ENCODE measurements at regions not wholly inside any gene's neighbourhood (a gene's known extent, or its start where the extent isn't known, plus 50 kb on each side); places are given as distances from the start of the nearest gene placed in this dataset.

GRCh38 chr6:53432318-53433161 is 83.8 kb upstream of the ELOVL5 start:
- Histone ChIP-seq H3K9ac (no peak overlapping the region), H3K9me2 (no peaks in the 10 kb centered on the region), H3F3A (replicated peaks; ENCODE audit: insufficient read depth) (no peaks in the 10 kb centered on the region), H3K27me3 (ENCODE audit: insufficient read depth) (no peaks in the 10 kb centered on the region; the same call in 1 of the 2 replicates), H3K79me2 (ENCODE audit: insufficient read depth) (no peaks in the 10 kb centered on the region), H3K4me3 (ENCODE audit: low read depth in 2 of 2, low read length in 1 of 2) (no peak overlapping the region), H4K20me1 (ENCODE audit: insufficient read depth) (no peaks in the 10 kb centered on the region), H3K27ac (ENCODE audit: low read depth in 2 of 2, low read length in 1 of 2) (no peak overlapping the region), H3K36me3 (replicated peaks in 1 of 2; ENCODE audit: control insufficient read depth in 1 of 2, insufficient read depth in 2 of 2, low read length in 1 of 2) (no peaks in the 10 kb centered on the region), H2AFZ (ENCODE audit: low read depth) (no peak overlapping the region), H3K9me3 (no peaks in the 10 kb centered on the region), H3K4me2 (no peak overlapping the region), H3K4me1 (ENCODE audit: control insufficient read depth in 1 of 2, insufficient read depth in 2 of 2, low read depth in 1 of 2, low read length in 1 of 2) (no peaks in the 10 kb centered on the region)
- TF ChIP-seq TAF1 (IDR thresholded peaks at IDR 0.05; ENCODE audit: borderline replicate concordance, low read depth, low read length) (no peak), NRF1 (IDR thresholded peaks at IDR 0.05; ENCODE audit: low read depth, low read length) (no peak), GABPA (IDR thresholded peaks at IDR 0.05; ENCODE audit: low read depth) (no peak), SIN3A (IDR thresholded peaks at IDR 0.05; ENCODE audit: borderline replicate concordance, low read depth, low read length) (no peak), EP300 (IDR thresholded peaks at IDR 0.05; ENCODE audit: borderline replicate concordance in 1 of 2, low read depth in 1 of 2, low read length in 1 of 2) (no peak)
- 43% methylated on average over 8 of the region's 8 CpGs for WGBS (ENCODE audit: low lambda C conversion rate)
- no peak for DNase-seq
- POLR2A ChIA-PET = no interaction called here
- CTCF ChIA-PET = interaction anchor here (1.1 to 2.4 kb wide), 2 partner anchors 22 to 260 kb away, joined by 8 to 10 read pairs; no protein-coding TSS in a partner anchor

- Histone ChIP-seq H3K4me3 (ENCODE audit: low read depth in 2 of 2, low read length in 1 of 2) (no peak overlapping the region), H4K20me1 (ENCODE audit: insufficient read depth) (no peaks in the 10 kb centered on the region), H3K27me3 (ENCODE audit: insufficient read depth) (no peaks in the 10 kb centered on the region; the same call in 1 of the 2 replicates), H2AFZ (ENCODE audit: low read depth) (no peak overlapping the region), H3K9me2 (no peaks in the 10 kb centered on the region), H3F3A (replicated peaks; ENCODE audit: insufficient read depth) (no peaks in the 10 kb centered on the region), H3K9ac (no peak overlapping the region), H3K79me2 (ENCODE audit: insufficient read depth) (no peaks in the 10 kb centered on the region), H3K9me3 (no peaks in the 10 kb centered on the region), H3K4me1 (ENCODE audit: control insufficient read depth in 1 of 2, insufficient read depth in 2 of 2, low read depth in 1 of 2, low read length in 1 of 2) (no peaks in the 10 kb centered on the region), H3K27ac (ENCODE audit: low read depth in 2 of 2, low read length in 1 of 2) (no peak overlapping the region), H3K4me2 (no peak overlapping the region), H3K36me3 (replicated peaks in 1 of 2; ENCODE audit: control insufficient read depth in 1 of 2, insufficient read depth in 2 of 2, low read length in 1 of 2) (no peaks in the 10 kb centered on the region)
- DNase-seq = no peak
- TF ChIP-seq MAX (IDR thresholded peaks at IDR 0.05; ENCODE audit: low read depth) (no peak), GABPA (IDR thresholded peaks at IDR 0.05; ENCODE audit: low read depth) (no peak)
- 53% methylated on average over 2 of the region's 4 CpGs for WGBS (ENCODE audit: low lambda C conversion rate)
- ChIA-PET POLR2A (no interaction called here), CTCF (no interaction called here)
Measured at GRCh38 chr6:53431704-53432103, 83.0 kb upstream of the ELOVL5 start.

GRCh38 chr6:53429401-53429800 is 80.7 kb upstream of the ELOVL5 start:
- Histone ChIP-seq H3K4me1 (ENCODE audit: control insufficient read depth in 1 of 2, insufficient read depth in 2 of 2, low read depth in 1 of 2, low read length in 1 of 2) (no peaks in the 10 kb centered on the region), H3K79me2 (ENCODE audit: insufficient read depth) (no peaks in the 10 kb centered on the region), H3K4me2 (no peak overlapping the region), H3K4me3 (ENCODE audit: low read depth in 2 of 2, low read length in 1 of 2) (no peak overlapping the region), H3K9ac (no peak overlapping the region), H3K27ac (ENCODE audit: low read depth in 2 of 2, low read length in 1 of 2) (no peak overlapping the region), H3K9me3 (no peaks in the 10 kb centered on the region), H4K20me1 (ENCODE audit: insufficient read depth) (no peaks in the 10 kb centered on the region), H3K9me2 (no peaks in the 10 kb centered on the region), H3K36me3 (replicated peaks in 1 of 2; ENCODE audit: control insufficient read depth in 1 of 2, insufficient read depth in 2 of 2, low read length in 1 of 2) (no peaks in the 10 kb centered on the region), H3K27me3 (ENCODE audit: insufficient read depth) (no peaks in the 10 kb centered on the region; the same call in 1 of the 2 replicates), H3F3A (replicated peaks; ENCODE audit: insufficient read depth) (no peaks in the 10 kb centered on the region), H2AFZ (ENCODE audit: low read depth) (no peak overlapping the region)
- POLR2A ChIA-PET = no interaction called here
- CTCF ChIA-PET = interaction anchor here (1.1 to 1.8 kb wide), 4 partner anchors 17 to 228 kb away, joined by 3 to 5 read pairs (median 4); no protein-coding TSS in a partner anchor
- TF ChIP-seq REST (IDR thresholded peaks at IDR 0.05; ENCODE audit: low read depth, low read length) (no peak), GATA2 (CRISPR knock-in tag; IDR thresholded peaks at IDR 0.05) (no peak), MXI1 (IDR thresholded peaks at IDR 0.05; ENCODE audit: low read depth, low read length) (no peak), EP300 (IDR thresholded peaks at IDR 0.05; ENCODE audit: borderline replicate concordance in 1 of 2, low read depth in 1 of 2, low read length in 1 of 2) (no peak), TAF1 (IDR thresholded peaks at IDR 0.05; ENCODE audit: borderline replicate concordance, low read depth, low read length) (no peak)
- DNase-seq = no peak
